HepG2 (cell line): ENCODE measurements at regions not wholly inside any gene's neighbourhood (a gene's known extent, or its start where the extent isn't known, plus 50 kb on each side); places are given as distances from the start of the nearest gene placed in this dataset.

Experiments used
- ATAC-seq: fragments of 200-7000 bp; cut with Tn5 transposase; 3 replicates; pipeline ENCODE4 v1.9.1; 2020; ENCODE audit warnings: mild to moderate bottlenecking, moderate library complexity
- BruUV-seq: library from RNA; stranded (reverse); fragments of 400-500 nt; replicated peaks from 2 replicates; lab custom pipeline; 2021; lab: Mats Ljungman, UMichigan
- CTCF ChIA-PET: fragments of 300-600 bp; formaldehyde crosslinking; extraction: SDS; loops from one replicate; lab custom pipeline; 2021; ENCODE audit warnings: low total read pairs, inconsistent platforms, low intra/inter-chr PET ratio; lab: Yijun Ruan, JAX
- POLR2A ChIA-PET: fragments of 350-600 bp; sonication (Branson Sonifier 250); formaldehyde crosslinking; loops from one replicate; lab custom pipeline; 2020; ENCODE audit warnings: antibody characterized with exemption, inconsistent platforms; lab: Yijun Ruan, JAX
- DNase-seq: peaks from one replicate; pipeline ENCODE4 v3.0.0-alpha.2; 2015; ENCODE audit warnings: low spot score
- FAIRE-seq: peaks from 3 replicates; lab custom pipeline; 2011; peaks lifted over from hg19 to GRCh38; lab: Jason Lieb, UNC
- H2AFZ ChIP-seq: one replicate; pipeline ENCODE4 v1.6.1; 2011; ENCODE audit warnings: low read length, inconsistent platforms
- H3K27ac ChIP-seq: fragments of 300-600 bp; 3 replicates; pipeline ENCODE4 v1.8.0; 2011; ENCODE audit warnings: mixed run types, mild to moderate bottlenecking, mixed read lengths, low read length, inconsistent platforms; ENCODE audit not compliant: insufficient read depth; ENCODE audit errors: extremely low read length
- H3K27me3 ChIP-seq, 2 experiments: fragments of 200-600 bp in 1 of 2; 2 replicates in 1 of 2; 3 replicates in 1 of 2; pipeline versions ENCODE4 v1.6.0 to v1.8.0; 2011; ENCODE audit warnings: low read length in 2 of 2, mild to moderate bottlenecking in 2 of 2, moderate library complexity in 2 of 2, inconsistent platforms in 1 of 2; ENCODE audit not compliant: insufficient read depth in 2 of 2, control insufficient read depth in 1 of 2
- H3K36me3 ChIP-seq, 2 experiments: fragments of 200-600 bp in 1 of 2; replicated peaks in 1 of 2; 2 replicates in 1 of 2; 3 replicates in 1 of 2; pipeline versions ENCODE4 v1.5.1 to v1.8.0; 2011; ENCODE audit warnings: low read length in 2 of 2, inconsistent platforms in 1 of 2; ENCODE audit not compliant: insufficient read depth in 2 of 2, control insufficient read depth in 1 of 2
- H3K4me1 ChIP-seq: 2 replicates; pipeline ENCODE4 v1.5.1; 2012; ENCODE audit warnings: low read length, inconsistent platforms; ENCODE audit not compliant: insufficient read depth
- H3K4me2 ChIP-seq: 2 replicates; pipeline ENCODE4 v1.6.0; 2011; ENCODE audit warnings: low read depth, low read length, inconsistent platforms
- H3K4me3 ChIP-seq, 3 experiments: fragments of 200-600 bp in 1 of 3; sonication (generic), shearing (Covaris generic) in 1 of 3; replicated peaks in 1 of 3; 2 replicates each; pipeline ENCODE4 v1.5.1; 2011 to 2016; ENCODE audit warnings: low read length in 3 of 3, inconsistent platforms in 2 of 3, low read depth in 2 of 3, mild to moderate bottlenecking in 2 of 3, control low read depth in 1 of 3, mixed read lengths in 1 of 3; ENCODE audit not compliant: insufficient read depth in 1 of 3
- H3K79me2 ChIP-seq: one replicate; pipeline ENCODE4 v1.6.1; 2011; ENCODE audit warnings: low read length, inconsistent platforms; ENCODE audit not compliant: insufficient read depth
- H3K9ac ChIP-seq: 2 replicates; pipeline ENCODE4 v1.6.0; 2011; ENCODE audit warnings: mild to moderate bottlenecking, low read depth, low read length, inconsistent platforms; ENCODE audit not compliant: insufficient read depth
- H3K9me3 ChIP-seq: 2 replicates; pipeline ENCODE4 v1.5.1; 2012; ENCODE audit warnings: mild to moderate bottlenecking, low read length
- H4K20me1 ChIP-seq: 2 replicates; pipeline ENCODE4 v1.6.0; 2011; ENCODE audit warnings: inconsistent platforms, mild to moderate bottlenecking, low read length, moderate library complexity; ENCODE audit not compliant: insufficient read depth
- ATAD3A ChIP-seq: sonication (generic); formaldehyde crosslinking; IDR thresholded peaks from 2 replicates; pipeline ENCODE4 v1.4.0; 2020; ENCODE audit warnings: missing genetic modification reagents
- ATM ChIP-seq: fragments of 450-650 bp; IDR thresholded peaks from 2 replicates; pipeline ENCODE4 v1.7.1; 2017; ENCODE audit warnings: mild to moderate bottlenecking, borderline replicate concordance
- E2F5 ChIP-seq: sonication (generic); formaldehyde crosslinking; conservative IDR thresholded peaks from 2 replicates; pipeline ENCODE4 v1.4.0; 2020; ENCODE audit warnings: missing genetic modification reagents
- MXI1 ChIP-seq: IDR thresholded peaks from 3 replicates; pipeline ENCODE4 v1.6.1; 2012; ENCODE audit warnings: low read depth, low read length, inconsistent platforms, borderline replicate concordance
- NR1H2 ChIP-seq: sonication (generic); formaldehyde crosslinking; IDR thresholded peaks from 2 replicates; pipeline ENCODE4 v1.8.1; 2022; ENCODE audit warnings: low read depth, missing genetic modification reagents, borderline replicate concordance
- RXRA ChIP-seq: sonication (generic); formaldehyde crosslinking; IDR thresholded peaks from 2 replicates; pipeline ENCODE4 v1.5.1; 2020; ENCODE audit warnings: missing genetic modification reagents
- SALL1 ChIP-seq: sonication (generic); formaldehyde crosslinking; IDR thresholded peaks from 2 replicates; pipeline ENCODE4 v1.8.0; 2022; ENCODE audit warnings: mild to moderate bottlenecking, missing genetic modification reagents
- SAP130 ChIP-seq: IDR thresholded peaks from 2 replicates; pipeline ENCODE4 v1.6.1; 2016; ENCODE audit warnings: low read depth
- TCF12 ChIP-seq, 2 experiments: fragments of 450-650 bp in 1 of 2; sonication (generic) in 1 of 2; formaldehyde crosslinking in 1 of 2; IDR thresholded peaks; 2 replicates each; pipeline versions ENCODE4 v1.6.1 to v1.8.0; 2017 to 2022; ENCODE audit warnings: antibody characterized with exemption in 1 of 2, mild to moderate bottlenecking in 1 of 2, missing genetic modification reagents in 1 of 2, moderate library complexity in 1 of 2
- TEAD3 ChIP-seq: optimal IDR thresholded peaks from 2 replicates; pipeline ENCODE3; 2016; ENCODE audit warnings: borderline replicate concordance
- ZNF101 ChIP-seq: sonication (generic); formaldehyde crosslinking; IDR thresholded peaks from 2 replicates; pipeline ENCODE4 v1.4.0; 2020; ENCODE audit warnings: mild to moderate bottlenecking, low read depth, missing genetic modification reagents, borderline replicate concordance
- ZNF564 ChIP-seq: sonication (generic); formaldehyde crosslinking; IDR thresholded peaks from 2 replicates; pipeline ENCODE4 v1.8.1; 2023; ENCODE audit warnings: mild to moderate bottlenecking, missing genetic modification reagents
- ZNF572 ChIP-seq: sonication (generic); formaldehyde crosslinking; IDR thresholded peaks from 2 replicates; pipeline ENCODE4 v1.5.1; 2020; ENCODE audit warnings: mild to moderate bottlenecking, missing genetic modification reagents
- ZNF629 ChIP-seq: sonication (generic); formaldehyde crosslinking; conservative IDR thresholded peaks from 2 replicates; pipeline ENCODE4 v1.5.0; 2020; ENCODE audit warnings: missing genetic modification reagents
- ZNF737 ChIP-seq: sonication (generic); formaldehyde crosslinking; IDR thresholded peaks from 2 replicates; pipeline ENCODE4 v1.5.0; 2020; ENCODE audit warnings: missing genetic modification reagents, mild to moderate bottlenecking, borderline replicate concordance
- WGBS: methylation state at CpG from one replicate; pipeline ENCODE4 v1.1.6; 2017; ENCODE audit warnings: low lambda C conversion rate; 5-methylcytosine and 5-hydroxymethylcytosine counted together
- in situ Hi-C: cut with HindIII; loops from 2 replicates; pipeline ENCODE4 v1.10.0; 2017; ENCODE audit warnings: low pct_unique_long_range_greater_than_20kb; ENCODE audit not compliant: extremely low pct_ligation_motif_present
- intact Hi-C: fragments of 100-400 bp; cut with micrococcal nuclease; formaldehyde crosslinking; loops from one replicate; pipeline ENCODE4 v1.10.0; 2022; ENCODE audit not compliant: unreplicated experiment
- TF ChIP-seq, protein P1 (sequence below): sonication (generic); formaldehyde crosslinking; IDR thresholded peaks from one replicate; pipeline ENCODE4 v1.5.1; 2020; ENCODE audit warnings: mild to moderate bottlenecking, missing genetic modification reagents; ENCODE audit errors: not compliant biosample characterization

GRCh38 chr10:120251821-120252442 lies 205.1 kb upstream of the PLPP4 start (continued):
- TF ChIP-seq RXRA (CRISPR knock-in tag) (no peak), ZNF572 (CRISPR knock-in tag) (no peak), SAP130 (CRISPR knock-in tag) (no peak), ZNF564 (CRISPR knock-in tag) (no peak)

- ChIA-PET POLR2A (no interaction called here), CTCF (no interaction called here)
- H3K27ac ChIP-seq: no peak overlapping the region
- H3K4me2 ChIP-seq: no peak overlapping the region
- in situ Hi-C loops (no loop called here), intact Hi-C loops (no loop called here)
- H3K4me1 ChIP-seq: no peaks in the 10 kb centered on the region
- no peak for ATAC-seq
- no peak overlapping the region for H3K4me3 ChIP-seq
- no TSS peak for BruUV-seq
- no peaks in the 10 kb centered on the region for H3K36me3 ChIP-seq
- H2AFZ ChIP-seq: no peak overlapping the region
- H3K79me2 ChIP-seq: no peaks in the 10 kb centered on the region
- no peak overlapping the region for H3K9ac ChIP-seq
- no peaks in the 10 kb centered on the region for H4K20me1 ChIP-seq
- no peak for DNase-seq
- no peaks in the 10 kb centered on the region for H3K9me3 ChIP-seq
- H3K27me3 ChIP-seq: no peaks in the 10 kb centered on the region; a peak in 2 of 5 replicates
- no peak for FAIRE-seq
- WGBS: 2% methylated on average over 3 of the region's 3 CpGs
- TF ChIP-seq E2F5 (CRISPR knock-in tag) (no peak), MXI1 (no peak), TEAD3 (CRISPR knock-in tag) (no peak), ZNF101 (CRISPR knock-in tag) (no peak), ZNF629 (CRISPR knock-in tag) (no peak), NR1H2 (CRISPR knock-in tag) (no peak), TCF12 (IDR thresholded peaks at IDR 0.05) (no peak), TCF12 (CRISPR knock-in tag; IDR thresholded peaks at IDR 0.05) (no peak), ZNF737 (CRISPR knock-in tag) (no peak), SALL1 (CRISPR knock-in tag) (no peak), ATM (no peak), ATAD3A (CRISPR knock-in tag) (no peak)
- TF ChIP-seq, protein P1, sequence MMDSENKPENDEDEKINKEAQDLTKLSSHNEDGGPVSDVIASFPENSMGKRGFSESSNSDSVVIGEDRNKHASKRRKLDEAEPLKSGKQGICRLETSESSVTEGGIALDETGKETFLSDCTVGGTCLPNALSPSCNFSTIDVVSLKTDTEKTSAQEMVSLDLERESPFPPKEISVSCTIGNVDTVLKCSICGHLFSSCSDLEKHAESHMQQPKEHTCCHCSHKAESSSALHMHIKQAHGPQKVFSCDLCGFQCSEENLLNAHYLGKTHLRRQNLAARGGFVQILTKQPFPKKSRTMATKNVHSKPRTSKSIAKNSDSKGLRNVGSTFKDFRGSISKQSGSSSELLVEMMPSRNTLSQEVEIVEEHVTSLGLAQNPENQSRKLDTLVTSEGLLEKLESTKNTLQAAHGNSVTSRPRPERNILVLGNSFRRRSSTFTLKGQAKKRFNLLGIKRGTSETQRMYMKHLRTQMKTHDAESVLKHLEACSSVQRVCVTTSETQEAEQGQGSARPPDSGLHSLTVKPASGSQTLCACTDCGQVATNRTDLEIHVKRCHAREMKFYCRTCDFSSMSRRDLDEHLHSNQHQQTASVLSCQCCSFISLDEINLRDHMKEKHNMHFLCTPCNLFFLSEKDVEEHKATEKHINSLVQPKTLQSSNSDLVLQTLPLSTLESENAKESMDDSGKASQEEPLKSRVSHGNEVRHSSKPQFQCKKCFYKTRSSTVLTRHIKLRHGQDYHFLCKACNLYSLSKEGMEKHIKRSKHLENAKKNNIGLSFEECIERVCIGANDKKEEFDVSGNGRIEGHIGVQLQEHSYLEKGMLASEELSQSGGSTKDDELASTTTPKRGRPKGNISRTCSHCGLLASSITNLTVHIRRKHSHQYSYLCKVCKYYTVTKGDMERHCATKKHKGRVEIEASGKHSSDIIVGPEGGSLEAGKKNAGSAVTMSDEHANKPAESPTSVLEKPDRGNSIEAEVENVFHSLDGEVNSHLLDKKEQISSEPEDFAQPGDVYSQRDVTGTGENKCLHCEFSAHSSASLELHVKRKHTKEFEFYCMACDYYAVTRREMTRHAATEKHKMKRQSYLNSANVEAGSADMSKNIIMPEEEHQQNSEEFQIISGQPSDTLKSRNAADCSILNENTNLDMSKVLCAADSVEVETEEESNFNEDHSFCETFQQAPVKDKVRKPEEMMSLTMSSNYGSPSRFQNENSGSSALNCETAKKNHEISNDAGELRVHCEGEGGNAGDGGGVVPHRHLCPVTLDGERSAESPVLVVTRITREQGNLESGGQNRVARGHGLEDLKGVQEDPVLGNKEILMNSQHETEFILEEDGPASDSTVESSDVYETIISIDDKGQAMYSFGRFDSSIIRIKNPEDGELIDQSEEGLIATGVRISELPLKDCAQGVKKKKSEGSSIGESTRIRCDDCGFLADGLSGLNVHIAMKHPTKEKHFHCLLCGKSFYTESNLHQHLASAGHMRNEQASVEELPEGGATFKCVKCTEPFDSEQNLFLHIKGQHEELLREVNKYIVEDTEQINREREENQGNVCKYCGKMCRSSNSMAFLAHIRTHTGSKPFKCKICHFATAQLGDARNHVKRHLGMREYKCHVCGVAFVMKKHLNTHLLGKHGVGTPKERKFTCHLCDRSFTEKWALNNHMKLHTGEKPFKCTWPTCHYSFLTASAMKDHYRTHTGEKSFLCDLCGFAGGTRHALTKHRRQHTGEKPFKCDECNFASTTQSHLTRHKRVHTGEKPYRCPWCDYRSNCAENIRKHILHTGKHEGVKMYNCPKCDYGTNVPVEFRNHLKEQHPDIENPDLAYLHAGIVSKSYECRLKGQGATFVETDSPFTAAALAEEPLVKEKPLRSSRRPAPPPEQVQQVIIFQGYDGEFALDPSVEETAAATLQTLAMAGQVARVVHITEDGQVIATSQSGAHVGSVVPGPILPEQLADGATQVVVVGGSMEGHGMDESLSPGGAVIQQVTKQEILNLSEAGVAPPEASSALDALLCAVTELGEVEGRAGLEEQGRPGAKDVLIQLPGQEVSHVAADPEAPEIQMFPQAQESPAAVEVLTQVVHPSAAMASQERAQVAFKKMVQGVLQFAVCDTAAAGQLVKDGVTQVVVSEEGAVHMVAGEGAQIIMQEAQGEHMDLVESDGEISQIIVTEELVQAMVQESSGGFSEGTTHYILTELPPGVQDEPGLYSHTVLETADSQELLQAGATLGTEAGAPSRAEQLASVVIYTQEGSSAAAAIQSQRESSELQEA: no peak
Observed at GRCh38 chr10:120253131-120253530, 203.9 kb upstream of the PLPP4 start.
